Stomach (tissue), 4 donors: ENCODE measurements at regions not wholly inside any gene's neighbourhood (a gene's known extent, or its start where the extent isn't known, plus 50 kb on each side); places are given as distances from the start of the nearest gene placed in this dataset.

ENCODE experiments used
- EP300 ChIP-seq: sonication (generic); formaldehyde crosslinking; IDR thresholded peaks from one replicate; pipeline ENCODE4 v1.6.1; 2017; ENCODE audit warnings: antibody characterized with exemption
- POLR2A ChIP-seq, 4 donors: fragments of 450-650 bp; IDR thresholded peaks; one replicate each; pipeline ENCODE4 v1.6.1; 2016; ENCODE audit warnings: antibody characterized with exemption in 4 of 4, control low read depth in 2 of 4, mild to moderate bottlenecking in 1 of 4, moderate library complexity in 1 of 4
- POLR2AphosphoS5 ChIP-seq, 3 donors: sonication (generic); formaldehyde crosslinking; IDR thresholded peaks; one replicate each; pipeline ENCODE4 v1.6.1; 2016; ENCODE audit warnings: antibody characterized with exemption in 3 of 3
- TF ChIP-seq, protein P1 (sequence below), 7 experiments: fragments of 450-650 bp in 4 of 7; fragments of 200-600 bp in 3 of 7; sonication (generic) in 3 of 7; IDR thresholded peaks; one replicate each; pipeline ENCODE4 v1.5.1; 2016 to 2019; ENCODE audit warnings: antibody characterized with exemption in 7 of 7, control low read depth in 2 of 7, mild to moderate bottlenecking in 1 of 7

GRCh38 chr1:214174508-214175199, 106.3 kb upstream of the SMYD2 start:
- TF ChIP-seq, protein P1, sequence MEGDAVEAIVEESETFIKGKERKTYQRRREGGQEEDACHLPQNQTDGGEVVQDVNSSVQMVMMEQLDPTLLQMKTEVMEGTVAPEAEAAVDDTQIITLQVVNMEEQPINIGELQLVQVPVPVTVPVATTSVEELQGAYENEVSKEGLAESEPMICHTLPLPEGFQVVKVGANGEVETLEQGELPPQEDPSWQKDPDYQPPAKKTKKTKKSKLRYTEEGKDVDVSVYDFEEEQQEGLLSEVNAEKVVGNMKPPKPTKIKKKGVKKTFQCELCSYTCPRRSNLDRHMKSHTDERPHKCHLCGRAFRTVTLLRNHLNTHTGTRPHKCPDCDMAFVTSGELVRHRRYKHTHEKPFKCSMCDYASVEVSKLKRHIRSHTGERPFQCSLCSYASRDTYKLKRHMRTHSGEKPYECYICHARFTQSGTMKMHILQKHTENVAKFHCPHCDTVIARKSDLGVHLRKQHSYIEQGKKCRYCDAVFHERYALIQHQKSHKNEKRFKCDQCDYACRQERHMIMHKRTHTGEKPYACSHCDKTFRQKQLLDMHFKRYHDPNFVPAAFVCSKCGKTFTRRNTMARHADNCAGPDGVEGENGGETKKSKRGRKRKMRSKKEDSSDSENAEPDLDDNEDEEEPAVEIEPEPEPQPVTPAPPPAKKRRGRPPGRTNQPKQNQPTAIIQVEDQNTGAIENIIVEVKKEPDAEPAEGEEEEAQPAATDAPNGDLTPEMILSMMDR (IDR thresholded peaks at IDR 0.05), result no peak
- TF ChIP-seq POLR2A (IDR thresholded peaks at IDR 0.05) (no peak), POLR2AphosphoS5 (IDR thresholded peaks at IDR 0.05) (no peak), EP300 (no peak)
